ENCODE measurements at regions not wholly inside any gene's neighbourhood (a gene's known extent, or its start where the extent isn't known, plus 50 kb on each side); places are given as distances from the start of the nearest gene placed in this dataset.
"Not testable (repeated sequence)": the region's sequence is repeated elsewhere in the genome, so short reads cannot be mapped to it uniquely, and the experiment has no call there.

- intact Hi-C loops (cut with DNase I): no loop called here
- H3K27ac ChIP-seq: no peak overlapping the region
- H3K36me3 ChIP-seq: no peaks in the 10 kb centered on the region
- DNase-seq (ENCODE audit: low spot score): no peak
- no peak overlapping the region for H3K4me3 ChIP-seq
- WGBS: 61% methylated on average over 3 of the region's 3 CpGs
- H3K27me3 ChIP-seq (replicated peaks; ENCODE audit: insufficient read depth): no peaks in the 10 kb centered on the region
- no peak for TF ChIP-seq POLR2A (IDR thresholded peaks at IDR 0.05)
- TF ChIP-seq CTCF (IDR thresholded peaks at IDR 0.05): no peak
- H3K9me3 ChIP-seq: no peaks in the 10 kb centered on the region
- no peaks in the 10 kb centered on the region for H3K4me1 ChIP-seq (replicated peaks)
Observed at GRCh38 chr7:113606325-113606724, 312.5 kb downstream of the PPP1R3A start.

GRCh38 chr7:113600428-113600827 is 318.4 kb downstream of the PPP1R3A start:
- H3K4me1 ChIP-seq (replicated peaks); H3K4me3 ChIP-seq; H3K36me3 ChIP-seq; H3K9me3 ChIP-seq; H3K27ac ChIP-seq; intact Hi-C loops (cut with DNase I); DNase-seq (ENCODE audit: low spot score); H3K27me3 ChIP-seq (replicated peaks; ENCODE audit: insufficient read depth): not testable (repeated sequence)
- 92% methylated on average over 2 of the region's 2 CpGs for WGBS

GRCh38 chr7:113593455-113593854 is 325.4 kb downstream of the PPP1R3A start:
- WGBS: 96% methylated on average over 25 of the region's 30 CpGs
- H3K27me3 ChIP-seq (replicated peaks; ENCODE audit: insufficient read depth); DNase-seq (ENCODE audit: low spot score); H3K4me3 ChIP-seq; intact Hi-C loops (cut with DNase I); H3K9me3 ChIP-seq; H3K27ac ChIP-seq; H3K4me1 ChIP-seq (replicated peaks); H3K36me3 ChIP-seq: not testable (repeated sequence)

- H3K9me3 ChIP-seq; intact Hi-C loops (cut with DNase I); H3K27ac ChIP-seq; H3K36me3 ChIP-seq; H3K4me3 ChIP-seq; H3K4me1 ChIP-seq (replicated peaks); DNase-seq (ENCODE audit: low spot score); H3K27me3 ChIP-seq (replicated peaks; ENCODE audit: insufficient read depth): not testable (repeated sequence)
- 98% methylated on average over 8 of the region's 8 CpGs for WGBS
Observed at GRCh38 chr7:113592924-113593323, 325.9 kb downstream of the PPP1R3A start.

- intact Hi-C loops (cut with DNase I): no loop called here
- Histone ChIP-seq H3K4me3 (no peak overlapping the region), H3K9me3 (no peaks in the 10 kb centered on the region), H3K4me1 (replicated peaks) (no peaks in the 10 kb centered on the region), H3K27ac (no peak overlapping the region), H3K36me3 (no peaks in the 10 kb centered on the region), H3K27me3 (replicated peaks; ENCODE audit: insufficient read depth) (no peaks in the 10 kb centered on the region)
- TF ChIP-seq CTCF (IDR thresholded peaks at IDR 0.05) (no peak), POLR2AphosphoS5 (IDR thresholded peaks at IDR 0.05) (no peak), POLR2A (IDR thresholded peaks at IDR 0.05) (no peak)
- no peak for DNase-seq (ENCODE audit: low spot score)
Observed at GRCh38 chr7:113582471-113582870, 336.3 kb downstream of the PPP1R3A start.

- WGBS: 78% methylated on average over 8 of the region's 8 CpGs
- H3K27me3 ChIP-seq (replicated peaks; ENCODE audit: insufficient read depth); H3K9me3 ChIP-seq; H3K36me3 ChIP-seq; H3K4me1 ChIP-seq (replicated peaks); intact Hi-C loops (cut with DNase I); H3K27ac ChIP-seq; DNase-seq (ENCODE audit: low spot score); H3K4me3 ChIP-seq: not testable (repeated sequence)
Observed at GRCh38 chr7:113563257-113563656, 355.6 kb downstream of the PPP1R3A start.

- DNase-seq (ENCODE audit: low spot score): no peak
- no peak overlapping the region for H3K4me3 ChIP-seq
- no peaks in the 10 kb centered on the region for H3K4me1 ChIP-seq (replicated peaks)
- H3K36me3 ChIP-seq: no peaks in the 10 kb centered on the region
- intact Hi-C loops (cut with DNase I): no loop called here
- no peak for TF ChIP-seq POLR2A (IDR thresholded peaks at IDR 0.05)
- TF ChIP-seq CTCF (IDR thresholded peaks at IDR 0.05): no peak
- no peak for TF ChIP-seq POLR2AphosphoS5 (IDR thresholded peaks at IDR 0.05)
- H3K9me3 ChIP-seq: no peaks in the 10 kb centered on the region
- no peaks in the 10 kb centered on the region for H3K27me3 ChIP-seq (replicated peaks; ENCODE audit: insufficient read depth)
- 81% methylated on average over 1 of the region's 1 CpG for WGBS
- H3K27ac ChIP-seq: no peak overlapping the region
Observed at GRCh38 chr7:113562801-113563200, 356.0 kb downstream of the PPP1R3A start.
